Omental fat pad (tissue), 3 donors: ENCODE measurements at regions not wholly inside any gene's neighbourhood (a gene's known extent, or its start where the extent isn't known, plus 50 kb on each side); places are given as distances from the start of the nearest gene placed in this dataset.

Experiments used
- ATAC-seq: fragments of 150-250 bp; one replicate; pipeline ENCODE4 v1.9.1; 2016; ENCODE audit warnings: mild to moderate bottlenecking, moderate library complexity; ENCODE audit not compliant: low FRiP score
- DNase-seq: peaks from one replicate; pipeline ENCODE4 v3.0.0-alpha.2; 2019; ENCODE audit warnings: low spot score
- TF ChIP-seq, protein P1 (sequence below), 3 donors: fragments of 450-650 bp; IDR thresholded peaks; one replicate each; pipeline ENCODE4 v1.5.1; 2016 to 2017; ENCODE audit warnings: antibody characterized with exemption in 3 of 3, mild to moderate bottlenecking in 3 of 3, moderate library complexity in 2 of 3

DNA sequence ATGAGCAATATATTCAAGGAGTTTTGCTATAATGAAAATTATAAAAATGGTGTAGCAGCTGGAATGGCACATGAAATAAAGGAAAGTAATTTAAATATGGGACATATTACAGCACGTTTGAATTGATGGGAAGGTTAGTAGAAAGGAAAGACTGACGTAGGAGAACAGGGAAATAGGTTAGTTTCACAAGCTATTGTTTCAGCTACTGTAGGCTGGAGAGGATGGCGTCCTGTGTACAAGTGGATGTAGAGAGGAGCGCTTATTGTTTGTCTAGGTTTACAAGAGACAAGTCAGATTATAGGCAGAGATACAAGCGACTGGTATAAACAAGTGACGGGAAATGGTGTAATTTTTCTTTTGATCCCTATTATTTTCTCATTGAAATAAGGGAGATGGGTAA lies 431.2 kb upstream of the PDE3A start:
- ATAC-seq, result no peak

DNA sequence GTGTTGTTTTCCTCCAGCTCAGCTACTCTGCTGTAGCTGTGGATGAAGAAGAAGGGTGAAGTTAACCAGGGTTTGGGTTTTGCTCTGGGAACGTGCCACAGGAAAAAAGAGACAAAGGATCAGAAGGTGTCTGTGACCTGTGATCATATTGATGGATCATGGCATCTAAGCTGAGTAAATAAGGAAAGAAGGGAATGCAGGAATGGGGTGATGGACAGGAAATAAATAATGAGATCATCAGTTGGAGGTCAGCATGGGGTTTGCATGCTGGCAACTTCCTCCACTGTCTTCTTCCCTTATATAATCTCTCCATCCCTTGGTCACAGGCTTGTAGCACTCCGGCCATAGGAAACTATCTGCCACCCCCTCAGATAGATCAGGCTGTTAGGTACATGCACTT lies 430.3 kb upstream of the PDE3A start:
- TF ChIP-seq, protein P1, sequence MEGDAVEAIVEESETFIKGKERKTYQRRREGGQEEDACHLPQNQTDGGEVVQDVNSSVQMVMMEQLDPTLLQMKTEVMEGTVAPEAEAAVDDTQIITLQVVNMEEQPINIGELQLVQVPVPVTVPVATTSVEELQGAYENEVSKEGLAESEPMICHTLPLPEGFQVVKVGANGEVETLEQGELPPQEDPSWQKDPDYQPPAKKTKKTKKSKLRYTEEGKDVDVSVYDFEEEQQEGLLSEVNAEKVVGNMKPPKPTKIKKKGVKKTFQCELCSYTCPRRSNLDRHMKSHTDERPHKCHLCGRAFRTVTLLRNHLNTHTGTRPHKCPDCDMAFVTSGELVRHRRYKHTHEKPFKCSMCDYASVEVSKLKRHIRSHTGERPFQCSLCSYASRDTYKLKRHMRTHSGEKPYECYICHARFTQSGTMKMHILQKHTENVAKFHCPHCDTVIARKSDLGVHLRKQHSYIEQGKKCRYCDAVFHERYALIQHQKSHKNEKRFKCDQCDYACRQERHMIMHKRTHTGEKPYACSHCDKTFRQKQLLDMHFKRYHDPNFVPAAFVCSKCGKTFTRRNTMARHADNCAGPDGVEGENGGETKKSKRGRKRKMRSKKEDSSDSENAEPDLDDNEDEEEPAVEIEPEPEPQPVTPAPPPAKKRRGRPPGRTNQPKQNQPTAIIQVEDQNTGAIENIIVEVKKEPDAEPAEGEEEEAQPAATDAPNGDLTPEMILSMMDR (IDR thresholded peaks at IDR 0.05), result no peak

More for the DNA sequence above, 431.2 kb upstream of the PDE3A start:
- TF ChIP-seq, protein P1 (IDR thresholded peaks at IDR 0.05), result no peak
- no peak for DNase-seq

DNA sequence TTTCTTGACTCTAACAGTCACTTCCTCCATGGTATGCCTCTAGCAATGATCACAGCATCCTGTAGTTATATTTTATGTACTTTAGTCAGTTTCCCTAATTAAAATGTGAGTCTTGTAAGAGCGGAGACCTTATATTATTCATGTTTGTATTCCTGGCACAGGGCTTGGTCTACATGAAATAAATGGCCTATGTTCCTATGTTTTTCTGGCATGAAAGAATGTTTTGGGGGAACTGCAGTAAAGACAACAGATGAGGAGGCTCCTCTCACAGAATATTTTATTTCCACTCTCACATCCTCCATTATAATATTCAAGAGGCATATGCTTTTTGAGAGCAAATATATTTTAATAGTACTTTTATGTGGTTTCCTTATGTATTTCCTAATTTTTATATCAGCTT lies 429.8 kb upstream of the PDE3A start:
- no peak for DNase-seq
- no peak for ATAC-seq
- TF ChIP-seq, protein P1 (IDR thresholded peaks at IDR 0.05), result no peak

More for the DNA sequence above, 430.3 kb upstream of the PDE3A start:
- DNase-seq (no peak), ATAC-seq (no peak)

DNA sequence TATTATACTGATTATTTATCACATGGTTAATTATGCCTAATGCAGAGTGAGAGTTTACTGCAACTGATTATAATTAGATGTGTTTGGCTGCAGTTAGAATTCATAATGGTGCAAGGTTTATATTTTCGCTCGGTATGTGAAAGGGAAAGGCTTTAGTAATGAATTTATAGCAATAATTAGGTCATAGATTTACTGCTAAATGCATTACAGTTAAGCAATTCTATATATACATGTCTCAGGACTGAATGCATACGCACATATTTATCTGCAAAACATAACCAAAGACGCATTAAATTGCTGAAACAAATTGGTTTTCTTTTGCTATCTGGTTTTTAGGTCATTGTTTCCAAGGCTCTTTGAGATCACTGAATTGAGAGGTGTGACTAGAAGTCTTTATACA lies 428.1 kb upstream of the PDE3A start:
- DNase-seq (no peak), ATAC-seq (no peak)
- TF ChIP-seq, protein P1 (IDR thresholded peaks at IDR 0.05), result no peak

DNA sequence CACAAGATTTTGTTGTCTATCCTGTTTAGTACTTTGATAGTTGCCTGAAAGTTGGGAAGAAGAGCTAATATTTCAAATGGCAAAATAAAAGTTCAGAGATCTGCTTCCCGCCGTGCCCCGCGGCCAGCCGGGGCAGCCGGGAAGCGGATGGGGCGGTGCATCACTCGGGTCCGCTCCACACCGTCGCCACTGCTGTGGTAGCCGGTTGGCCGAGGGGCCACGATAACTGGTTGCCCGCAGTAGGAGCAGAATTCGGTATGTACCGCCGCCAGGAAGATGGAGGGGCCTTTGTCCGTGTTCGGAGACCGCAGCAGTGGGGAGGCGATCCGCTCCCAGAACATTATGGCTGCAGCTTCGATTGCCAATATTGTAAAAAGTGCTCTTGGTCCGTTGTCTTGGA lies 427.2 kb upstream of the PDE3A start:
- DNase-seq, result no peak
- no peak for ATAC-seq
- TF ChIP-seq, protein P1 (IDR thresholded peaks at IDR 0.05), result no peak

DNA sequence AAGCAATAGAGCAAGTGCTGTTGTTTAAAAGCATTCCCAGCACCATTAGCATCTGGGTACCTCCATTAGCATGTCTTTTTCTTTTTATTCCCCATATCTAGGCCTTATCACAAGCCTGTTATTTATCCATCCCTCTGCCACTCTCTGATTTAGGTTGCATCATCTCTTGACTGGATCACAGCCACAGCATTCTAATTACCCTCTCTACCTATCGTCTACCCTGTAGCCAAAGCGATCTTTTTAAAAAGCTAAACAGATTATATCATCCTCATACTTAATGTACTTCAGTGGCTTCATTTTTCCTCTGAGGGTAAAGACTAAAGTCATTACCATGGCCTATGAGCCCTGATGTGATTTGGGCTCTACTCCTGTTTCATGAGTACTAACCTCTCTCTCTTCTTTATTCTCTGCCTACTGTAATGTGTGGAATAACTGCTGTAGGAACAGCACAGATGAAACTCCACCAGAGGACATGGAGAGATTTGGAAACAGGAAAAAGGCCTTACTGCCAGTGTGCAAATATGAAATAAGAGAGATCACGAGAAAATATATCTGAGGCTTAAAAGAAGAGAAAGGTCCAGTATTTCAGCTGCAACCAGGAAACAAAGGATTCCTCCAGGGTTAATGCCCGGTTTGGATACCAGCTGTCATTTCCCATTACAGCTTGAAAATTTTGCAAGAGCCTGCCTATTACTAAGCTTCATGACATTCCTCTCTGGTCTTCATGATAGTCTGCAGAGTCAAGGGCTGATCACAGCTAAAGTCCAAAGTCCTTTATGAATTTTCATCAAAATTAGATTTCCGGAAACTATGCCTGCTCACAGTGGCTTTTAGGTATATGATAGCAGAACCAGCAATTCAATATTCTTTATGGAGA lies 422.5 kb upstream of the PDE3A start:
- TF ChIP-seq, protein P1 (IDR thresholded peaks at IDR 0.05), result no peak
- ATAC-seq (peak; percentile 60), DNase-seq (no peak)

DNA sequence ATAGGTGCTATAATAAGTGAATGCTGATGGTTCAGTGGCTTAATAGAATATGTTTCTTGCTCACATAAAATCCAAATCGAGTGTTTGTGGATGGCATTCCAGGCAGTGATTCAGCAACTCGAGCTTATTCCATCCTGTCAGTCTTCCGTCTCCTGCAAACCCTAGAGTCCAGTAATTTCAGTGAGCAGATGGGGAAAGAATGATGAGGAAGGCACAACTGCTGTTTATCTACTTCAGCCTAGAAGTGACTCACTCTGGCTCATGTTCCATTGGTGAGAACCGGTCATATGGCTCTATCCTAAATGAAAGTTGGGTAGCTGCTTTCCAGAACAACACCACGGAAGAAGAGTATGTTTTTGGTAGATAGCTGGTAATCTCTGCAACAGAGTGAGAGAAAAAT lies 421.8 kb upstream of the PDE3A start:
- TF ChIP-seq, protein P1 (IDR thresholded peaks at IDR 0.05), result no peak
- DNase-seq (no peak), ATAC-seq (peak; percentile 90)
